PC-3 (cell line): ENCODE measurements at regions not wholly inside any gene's neighbourhood (a gene's known extent, or its start where the extent isn't known, plus 50 kb on each side); places are given as distances from the start of the nearest gene placed in this dataset.

ENCODE experiments used
- ATAC-seq: fragments of 200-7000 bp; cut with Tn5 transposase; 2 replicates; pipeline ENCODE4 v1.9.1; 2020; ENCODE audit warnings: mild to moderate bottlenecking, moderate library complexity
- BruUV-seq: library from RNA; stranded (reverse); fragments of 400-500 nt; replicated peaks from 2 replicates; lab custom pipeline; 2021; lab: Mats Ljungman, UMichigan
- CTCF ChIA-PET: fragments of 300-600 bp; sonication (Branson Sonifier 250); formaldehyde crosslinking; loops from one replicate; lab custom pipeline; 2022; ENCODE audit warnings: antibody characterized with exemption; lab: Charles Lee
- POLR2A ChIA-PET: fragments of 300-600 bp; sonication (Branson Sonifier 250); formaldehyde crosslinking; loops from one replicate; lab custom pipeline; 2022; ENCODE audit warnings: antibody characterized with exemption; ENCODE audit not compliant: unreplicated experiment; lab: Charles Lee
- DNase-seq: peaks from one replicate; pipeline ENCODE4 v3.0.0-alpha.2; 2015
- H2AFZ ChIP-seq: fragments of 300-600 bp; sonication (generic); 2 replicates; pipeline ENCODE4 v1.6.0; 2016; ENCODE audit warnings: antibody characterized with exemption, low read length
- H3F3A ChIP-seq: fragments of 300-600 bp; sonication (generic); one replicate; pipeline ENCODE4 v1.6.0; 2017; ENCODE audit warnings: antibody characterized with exemption, low read length, control low read depth, mild to moderate bottlenecking; ENCODE audit not compliant: unreplicated experiment
- H3K27ac ChIP-seq: fragments of 300-600 bp; sonication (generic); 2 replicates; pipeline ENCODE4 v1.5.1; 2016; ENCODE audit warnings: mild to moderate bottlenecking, low read length
- H3K27me3 ChIP-seq: fragments of 300-600 bp; sonication (generic); 2 replicates; pipeline ENCODE4 v1.6.1; 2016; ENCODE audit warnings: low read length, mixed read lengths
- H3K36me3 ChIP-seq: fragments of 300-600 bp; sonication (generic); 2 replicates; pipeline ENCODE4 v1.6.1; 2016; ENCODE audit warnings: low read depth, mixed run types, low read length, mixed read lengths
- H3K4me1 ChIP-seq: fragments of 300-600 bp; sonication (generic); 2 replicates; pipeline ENCODE4 v1.5.1; 2016; ENCODE audit warnings: low read length; ENCODE audit not compliant: insufficient read depth
- H3K4me2 ChIP-seq: fragments of 300-600 bp; sonication (generic); 2 replicates; pipeline ENCODE4 v1.6.0; 2016; ENCODE audit warnings: low read length
- H3K4me3 ChIP-seq: fragments of 300-600 bp; sonication (generic); 2 replicates; pipeline ENCODE4 v1.5.1; 2016; ENCODE audit warnings: mild to moderate bottlenecking, low read length, mixed read lengths
- H3K79me2 ChIP-seq: fragments of 300-600 bp; sonication (generic); 2 replicates; pipeline ENCODE4 v1.6.1; 2017; ENCODE audit warnings: low read length, mixed read lengths
- H3K9ac ChIP-seq: fragments of 300-600 bp; sonication (generic); 2 replicates; pipeline ENCODE4 v1.6.0; 2016; ENCODE audit warnings: mild to moderate bottlenecking, low read length
- H3K9me2 ChIP-seq: fragments of 300-600 bp; sonication (generic); replicated peaks from 2 replicates; pipeline ENCODE4 v1.6.1; 2016; ENCODE audit warnings: mixed run types, low read length, mixed read lengths
- H3K9me3 ChIP-seq: fragments of 300-600 bp; sonication (generic); 2 replicates; pipeline ENCODE4 v1.6.1; 2016; ENCODE audit warnings: low read length, mixed read lengths
- H4K20me1 ChIP-seq: fragments of 300-600 bp; sonication (generic); 2 replicates; pipeline ENCODE4 v1.6.1; 2016; ENCODE audit warnings: low read length, mixed read lengths
- CTCF ChIP-seq: fragments of 300-600 bp; sonication (generic); conservative IDR thresholded peaks from 2 replicates; pipeline ENCODE4 v1.5.1; 2017; ENCODE audit warnings: antibody characterized with exemption, low read depth, mild to moderate bottlenecking, low read length
- EZH2 ChIP-seq: fragments of 300-600 bp; sonication (generic); IDR thresholded peaks from one replicate; pipeline ENCODE4 v1.6.1; 2017; ENCODE audit warnings: antibody characterized with exemption, mild to moderate bottlenecking, low read length; ENCODE audit not compliant: unreplicated experiment
- EZH2phosphoT487 ChIP-seq: fragments of 300-600 bp; sonication (generic); IDR thresholded peaks from 2 replicates; pipeline ENCODE4 v1.6.1; 2018; ENCODE audit warnings: mild to moderate bottlenecking, antibody characterized with exemption, low read length, borderline replicate concordance
- intact Hi-C: fragments of 100-400 bp; cut with micrococcal nuclease; formaldehyde crosslinking; loops from 2 replicates; pipeline ENCODE4 v1.9.0; 2023

GRCh38 chr5:61652916-61653315 lies 320.9 kb downstream of the ZSWIM6 start:
- Histone ChIP-seq H3K36me3 (no peaks in the 10 kb centered on the region), H3K79me2 (no peaks in the 10 kb centered on the region), H3K4me3 (no peak overlapping the region), H3K9me3 (no peaks in the 10 kb centered on the region), H2AFZ (no peak overlapping the region), H3K9me2 (no peaks in the 10 kb centered on the region), H3K4me2 (no peak overlapping the region), H3K9ac (no peak overlapping the region), H3K4me1 (no peaks in the 10 kb centered on the region), H3K27ac (no peak overlapping the region), H3K27me3 (no peaks in the 10 kb centered on the region), H4K20me1 (no peaks in the 10 kb centered on the region), H3F3A (no peaks in the 10 kb centered on the region)
- BruUV-seq, result no TSS peak
- ChIA-PET POLR2A (no interaction called here), CTCF (no interaction called here)
- TF ChIP-seq EZH2phosphoT487 (no peak), CTCF (no peak), EZH2 (no peak)
- no peak for ATAC-seq
- intact Hi-C loops, result loop anchor here (10.0 kb wide), 1 partner anchor 598 kb away; no protein-coding TSS in a partner anchor
- no peak for DNase-seq

GRCh38 chr5:61653807-61654580 lies 321.9 kb downstream of the ZSWIM6 start:
- H3F3A ChIP-seq, result no peaks in the 10 kb centered on the region
- no peak overlapping the region for H3K9ac ChIP-seq
- CTCF ChIA-PET, result no interaction called here
- DNase-seq, result no peak
- H3K79me2 ChIP-seq, result no peaks in the 10 kb centered on the region
- no peaks in the 10 kb centered on the region for H3K36me3 ChIP-seq
- no TSS peak for BruUV-seq
- intact Hi-C loops, result loop anchor here (10.0 kb wide), 1 partner anchor 599 kb away; no protein-coding TSS in a partner anchor
- H3K4me3 ChIP-seq, result no peak overlapping the region
- H3K4me2 ChIP-seq, result no peak overlapping the region
- H3K27me3 ChIP-seq, result no peaks in the 10 kb centered on the region
- no peaks in the 10 kb centered on the region for H3K9me3 ChIP-seq
- H3K4me1 ChIP-seq, result no peaks in the 10 kb centered on the region
- H3K9me2 ChIP-seq, result no peaks in the 10 kb centered on the region
- no peak overlapping the region for H3K27ac ChIP-seq
- TF ChIP-seq EZH2phosphoT487 (no peak), EZH2 (no peak), CTCF (no peak)
- no peak for ATAC-seq
- no peak overlapping the region for H2AFZ ChIP-seq
- POLR2A ChIA-PET, result no interaction called here
- no peaks in the 10 kb centered on the region for H4K20me1 ChIP-seq

GRCh38 chr5:61654876-61655275 lies 322.8 kb downstream of the ZSWIM6 start:
- no peak overlapping the region for H3K4me2 ChIP-seq
- intact Hi-C loops, result loop anchor here (5.0 to 10.0 kb wide), 3 partner anchors 488 to 698 kb away; no protein-coding TSS in a partner anchor
- no peak for DNase-seq
- TF ChIP-seq CTCF, result no peak
- H3K4me1 ChIP-seq, result no peaks in the 10 kb centered on the region
- no peak overlapping the region for H3K27ac ChIP-seq
- H3K79me2 ChIP-seq, result no peaks in the 10 kb centered on the region
- H3F3A ChIP-seq, result no peaks in the 10 kb centered on the region
- POLR2A ChIA-PET, result no interaction called here
- no peaks in the 10 kb centered on the region for H3K36me3 ChIP-seq
- H3K9me3 ChIP-seq, result no peaks in the 10 kb centered on the region
- H3K9ac ChIP-seq, result no peak overlapping the region
- H3K9me2 ChIP-seq, result no peaks in the 10 kb centered on the region
- ATAC-seq, result no peak
- no peaks in the 10 kb centered on the region for H4K20me1 ChIP-seq
- H3K4me3 ChIP-seq, result no peak overlapping the region
- H2AFZ ChIP-seq, result no peak overlapping the region
- H3K27me3 ChIP-seq, result no peaks in the 10 kb centered on the region
- CTCF ChIA-PET, result no interaction called here
- no TSS peak for BruUV-seq
